Hematopoietic multipotent progenitor cell treated with erythropoietin and hydrocortisone succinate and interleukin-3 and kit ligand, for 4 days (in vitro differentiated cells): ENCODE measurements at regions not wholly inside any gene's neighbourhood (a gene's known extent, or its start where the extent isn't known, plus 50 kb on each side); places are given as distances from the start of the nearest gene placed in this dataset.
"Not testable (repeated sequence)": the region's sequence is repeated elsewhere in the genome, so short reads cannot be mapped to it uniquely, and the experiment has no call there.

Experiments used
- DNase-seq: peaks from one replicate; pipeline ENCODE4 v3.0.0-alpha.2; 2015

DNA sequence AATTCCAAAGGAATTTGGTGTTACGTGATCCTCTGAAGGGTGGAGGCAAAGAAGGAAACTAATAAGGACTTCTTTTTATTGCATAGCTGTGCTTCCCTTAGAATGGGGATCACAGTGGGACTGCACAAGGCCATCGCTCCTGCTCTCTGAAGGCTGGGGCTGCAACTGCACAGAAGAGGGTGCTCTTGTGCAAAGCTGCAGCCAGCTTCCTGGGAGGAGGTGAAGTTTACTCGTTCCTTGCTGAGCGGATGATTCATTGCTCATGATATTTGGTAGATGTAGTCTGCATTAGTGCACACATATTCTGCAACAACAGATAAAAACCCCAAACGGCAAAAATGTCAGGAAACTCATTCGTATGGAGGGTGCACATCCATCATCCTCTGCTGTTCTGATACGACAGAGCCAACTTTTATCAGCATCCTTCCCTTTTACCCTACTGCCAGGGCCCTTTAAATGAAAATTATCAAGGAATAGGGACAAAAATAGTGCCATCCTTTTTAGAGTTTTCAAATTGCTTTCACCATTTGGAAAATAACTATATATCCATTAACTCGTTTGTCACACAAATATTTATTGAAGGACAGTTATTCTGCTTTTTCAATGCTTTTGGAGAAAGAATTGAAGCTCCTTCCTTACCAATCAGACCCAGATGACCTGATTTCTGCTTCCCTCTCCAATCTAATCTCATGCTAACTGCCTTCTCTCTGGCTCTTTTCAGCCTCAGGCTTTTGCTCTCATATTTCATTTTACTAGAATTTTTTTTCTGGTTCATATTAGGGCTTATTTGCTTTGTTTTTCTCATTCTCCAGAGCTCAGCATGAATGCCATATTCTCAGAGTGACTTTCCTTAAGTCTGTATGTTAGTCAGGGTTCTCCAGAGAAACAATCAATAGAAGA, 263.6 kb downstream of the DUSP10 start:
- peak; percentile 85 for DNase-seq

DNA sequence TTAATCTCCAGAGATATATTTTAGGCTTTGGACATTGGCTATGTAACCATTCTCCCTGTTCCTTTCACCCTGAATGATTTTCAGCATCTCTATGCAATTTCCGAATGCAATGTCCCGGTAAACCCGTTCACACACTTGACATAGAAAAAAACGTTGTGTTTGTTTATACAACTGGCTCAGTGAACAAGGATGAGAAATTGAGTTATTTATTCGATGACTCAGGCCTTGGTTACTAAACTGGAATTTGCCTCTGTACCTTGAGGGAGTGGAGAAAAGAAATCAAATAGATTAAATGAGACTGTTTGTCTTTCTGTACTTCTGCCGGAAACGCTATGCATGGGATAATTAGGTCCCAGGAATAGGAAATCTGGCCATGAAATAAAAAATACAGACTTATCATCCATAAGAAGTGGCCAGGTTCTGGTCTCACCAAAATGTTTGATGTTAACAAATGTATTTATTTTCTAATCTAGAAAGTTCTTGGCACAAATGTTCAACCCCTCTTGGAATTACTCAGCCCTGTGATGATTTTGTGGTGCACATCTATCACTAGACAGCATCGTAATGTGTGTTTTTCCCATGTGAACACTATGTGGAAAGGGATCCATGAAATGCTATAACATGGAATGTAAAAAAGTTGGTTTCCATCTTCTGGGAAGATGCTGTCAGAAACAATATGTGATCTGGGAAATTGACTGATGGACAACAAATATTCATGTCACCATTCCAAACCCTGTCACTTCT, 253.9 kb downstream of the DUSP10 start:
- DNase-seq = no peak

DNA sequence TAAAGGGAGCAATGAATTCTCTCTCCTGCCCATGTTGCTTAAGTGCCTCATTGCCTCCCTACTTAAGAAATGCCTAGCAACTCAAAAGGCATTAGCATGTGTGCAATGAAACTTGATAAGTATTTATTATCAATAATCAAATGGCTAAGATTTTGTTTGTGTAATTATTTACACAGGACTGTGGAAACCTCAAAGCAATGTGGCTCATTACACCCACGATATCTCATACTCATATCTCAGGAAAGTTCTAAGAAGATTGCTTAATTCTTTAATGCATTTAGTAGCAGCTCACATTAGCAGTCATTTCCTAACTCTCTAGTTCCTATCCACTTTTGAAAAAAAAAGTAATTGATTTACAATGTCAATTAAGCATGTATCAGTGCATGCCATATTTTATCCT, 253.3 kb downstream of the DUSP10 start:
- no peak for DNase-seq

DNA sequence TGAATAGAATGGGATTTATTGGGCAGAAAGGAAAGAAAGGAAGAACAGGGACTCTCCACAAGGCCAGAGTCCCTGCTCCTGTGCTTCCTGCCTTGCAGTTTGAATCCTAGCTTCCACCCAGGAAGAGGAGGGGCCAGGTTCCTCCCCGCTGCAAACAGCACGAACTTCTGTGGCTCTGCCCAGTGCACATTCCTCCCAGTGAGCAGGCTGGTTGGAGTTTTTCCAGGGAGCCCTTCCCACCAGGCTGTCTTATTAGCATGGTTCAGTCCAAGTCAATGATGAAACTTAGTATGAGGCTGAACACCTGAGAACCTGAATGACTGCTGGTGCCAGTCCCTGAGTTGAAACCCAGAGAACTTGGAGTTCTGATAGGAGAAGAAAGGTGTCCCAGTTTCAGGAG, 247.2 kb downstream of the DUSP10 start:
- no peak for DNase-seq

DNA sequence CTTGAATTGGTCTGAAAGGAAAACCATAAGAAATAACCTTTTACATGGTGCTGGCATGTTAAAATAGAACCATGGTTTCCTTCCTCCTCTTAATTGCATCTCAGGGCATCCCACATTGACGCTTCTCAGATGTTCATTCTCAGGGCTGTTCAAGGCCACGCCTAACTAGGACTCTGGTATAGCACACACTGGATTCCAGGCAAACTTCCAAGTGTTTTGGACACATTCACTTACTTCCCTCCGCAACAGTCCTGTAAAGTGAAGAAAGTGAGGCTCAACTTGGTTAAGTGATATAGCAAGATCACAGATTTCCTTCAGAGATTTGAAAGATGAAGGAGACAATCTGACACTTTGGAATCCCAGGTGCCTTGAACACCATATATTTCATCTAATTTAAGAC, 244.8 kb downstream of the DUSP10 start:
- DNase-seq = no peak

DNA sequence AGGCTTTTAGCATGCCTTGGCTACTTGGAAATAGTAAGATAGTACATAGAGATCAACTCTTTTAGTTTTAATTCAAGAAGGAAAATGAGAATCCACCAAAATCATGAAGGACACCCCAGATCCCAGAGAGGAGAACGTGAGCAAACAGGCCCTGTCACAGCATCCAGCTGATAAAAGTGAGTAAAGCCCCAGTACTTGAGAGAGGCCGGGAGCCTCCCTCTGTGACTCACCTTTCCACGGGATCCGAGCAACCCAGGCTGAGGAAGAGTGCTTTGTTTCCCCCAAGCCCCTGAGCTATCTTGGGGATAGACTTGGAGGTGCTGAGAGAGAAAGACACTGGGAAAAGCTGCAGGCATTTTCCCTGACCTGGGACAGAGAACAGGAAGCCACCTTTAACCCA, 238.6 kb downstream of the DUSP10 start:
- no peak for DNase-seq

DNA sequence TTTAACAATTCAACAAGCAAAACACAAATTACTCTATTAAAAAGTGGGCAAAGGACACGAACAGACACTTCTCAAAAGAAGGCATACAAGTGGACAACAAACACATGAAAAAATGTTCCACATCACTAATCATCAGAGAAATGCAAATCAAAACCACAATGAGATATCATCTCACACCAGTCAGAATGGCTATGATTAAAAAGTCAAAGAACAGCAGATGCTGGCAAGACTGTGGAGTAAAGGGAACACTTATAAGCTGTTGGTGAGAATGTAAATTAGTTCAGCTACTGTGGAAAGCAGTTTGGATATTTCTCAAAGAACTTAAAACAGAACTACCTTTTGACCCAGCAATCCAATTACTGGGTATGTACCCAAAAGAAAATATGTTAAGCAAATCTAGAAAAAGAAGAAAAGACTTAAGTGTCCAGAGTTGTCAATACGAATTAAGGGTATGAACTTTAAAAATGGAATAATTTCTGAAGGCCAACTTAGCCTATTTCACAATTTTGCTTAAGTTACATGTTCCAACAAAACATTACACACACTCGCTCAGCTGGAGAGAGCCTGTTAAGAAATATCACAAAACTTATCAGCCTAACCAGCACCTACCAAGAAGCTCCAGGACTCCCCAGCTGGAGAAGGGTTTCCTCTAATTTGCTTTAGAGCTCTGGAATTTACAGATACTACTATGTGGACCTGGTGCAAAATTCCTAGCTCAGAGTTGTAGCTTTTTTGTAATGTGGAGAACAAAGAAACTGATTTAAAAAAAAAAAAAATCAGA, 232.1 kb downstream of the DUSP10 start:
- peak; percentile 15 for DNase-seq

DNA sequence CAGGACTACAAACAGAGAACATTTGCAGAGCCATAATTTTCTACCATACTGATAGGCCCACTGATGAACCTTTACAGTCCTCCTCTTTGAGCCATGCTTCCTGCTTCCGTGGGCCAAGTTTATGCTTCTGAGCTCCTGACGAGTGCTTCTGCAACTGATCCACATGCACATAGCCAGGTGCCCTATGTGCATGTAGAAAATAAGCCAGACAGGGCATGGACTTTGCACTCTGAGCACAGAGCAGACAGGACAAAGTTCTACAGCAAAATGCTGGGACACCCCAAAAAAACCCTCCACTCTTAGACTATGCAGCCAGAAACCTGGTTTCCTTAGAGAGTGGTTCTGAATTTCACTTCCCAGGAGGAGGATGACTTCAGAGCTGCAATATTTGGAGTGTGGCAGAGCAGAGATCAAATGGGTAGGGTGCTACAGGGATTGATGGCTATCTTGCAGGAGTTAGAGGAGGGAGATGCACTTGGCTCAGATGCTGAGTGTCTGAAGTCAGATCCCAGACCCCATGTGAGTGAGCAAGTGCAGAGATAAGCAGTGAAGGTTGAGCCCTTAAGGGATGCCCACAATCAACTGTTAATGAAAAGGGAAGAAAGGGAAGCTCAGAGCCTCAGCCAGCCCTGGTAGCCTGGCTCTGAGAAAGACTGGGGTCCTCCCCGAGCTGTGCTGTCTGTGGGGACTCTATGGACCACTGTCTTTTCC, 230.9 kb downstream of the DUSP10 start:
- DNase-seq = no peak

DNA sequence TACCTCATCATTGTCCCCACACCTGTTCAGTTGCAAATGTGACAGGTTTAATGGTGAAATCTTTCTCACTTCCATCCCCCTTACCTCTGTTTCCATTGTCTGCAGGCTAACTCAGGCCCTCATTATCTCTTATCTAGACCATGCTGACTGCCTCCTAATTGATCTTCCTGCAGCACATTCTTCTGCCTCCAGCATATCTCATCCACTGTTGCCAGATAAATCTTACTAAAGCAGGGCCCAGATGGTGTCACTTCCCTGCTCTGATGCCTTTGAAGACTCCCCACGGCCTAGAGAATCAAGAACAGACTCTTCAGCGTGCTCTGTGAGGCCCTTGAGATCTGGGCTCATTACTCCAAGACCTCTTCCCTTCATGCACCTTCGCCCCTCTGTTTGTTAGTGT, 230.1 kb downstream of the DUSP10 start:
- DNase-seq = peak; percentile 36

DNA sequence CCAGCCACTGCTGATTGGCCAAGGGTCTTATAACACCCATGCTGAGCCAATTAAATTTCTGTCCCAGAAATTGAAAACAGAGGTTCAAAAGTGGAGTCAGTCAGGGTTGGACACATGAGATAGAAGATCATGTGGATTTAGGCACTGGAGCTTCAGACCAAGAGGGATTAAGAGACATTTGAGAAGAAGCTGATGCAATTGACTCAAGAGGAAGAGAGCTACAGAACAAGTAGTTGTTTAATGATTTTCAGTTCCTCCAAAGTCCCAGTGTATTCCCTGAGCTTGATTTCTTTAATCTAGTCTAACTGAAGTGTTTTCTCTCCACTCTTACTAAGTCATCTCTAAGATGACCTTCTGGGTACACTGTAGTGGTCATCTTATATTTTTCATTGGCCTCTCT, 227.1 kb downstream of the DUSP10 start:
- no peak for DNase-seq

DNA sequence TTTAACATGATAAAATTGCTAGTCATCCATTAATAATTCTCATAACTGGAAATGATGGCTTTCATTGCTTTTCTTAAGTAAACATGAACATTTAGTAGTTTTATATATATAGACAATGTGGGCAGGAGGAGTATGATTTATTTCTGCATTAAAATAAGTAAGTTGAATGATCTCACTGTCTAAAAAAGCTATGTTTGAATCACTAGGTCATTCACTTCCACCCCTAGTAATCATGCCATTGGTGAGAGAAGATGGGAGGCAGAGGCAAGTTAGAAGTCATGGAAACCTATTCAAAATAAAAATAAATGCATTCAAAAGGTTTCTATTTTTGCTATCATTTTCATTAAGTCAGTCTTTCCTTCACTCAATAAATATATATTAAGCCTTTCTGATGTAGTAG, 226.4 kb downstream of the DUSP10 start:
- no peak for DNase-seq

DNA sequence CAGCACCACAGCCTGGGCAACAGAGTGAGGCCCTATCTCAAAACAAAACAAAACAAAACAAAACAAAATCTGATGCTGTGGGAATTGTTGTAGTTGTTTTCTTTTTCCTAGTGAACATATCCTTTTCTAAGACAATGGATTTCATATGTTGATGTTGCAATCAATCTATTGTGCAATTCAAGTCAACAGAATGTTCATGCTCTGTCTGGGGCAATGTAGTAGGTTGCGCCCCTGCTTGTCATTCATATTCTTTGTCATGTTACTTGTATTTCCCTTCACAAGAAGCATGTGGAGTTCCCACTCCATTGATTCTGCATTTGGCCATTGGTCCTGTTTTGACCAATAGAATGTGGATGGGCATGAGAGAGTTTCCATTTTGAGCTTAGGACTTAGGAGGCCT, 223.9 kb downstream of the DUSP10 start:
- peak; percentile 37 for DNase-seq

DNA sequence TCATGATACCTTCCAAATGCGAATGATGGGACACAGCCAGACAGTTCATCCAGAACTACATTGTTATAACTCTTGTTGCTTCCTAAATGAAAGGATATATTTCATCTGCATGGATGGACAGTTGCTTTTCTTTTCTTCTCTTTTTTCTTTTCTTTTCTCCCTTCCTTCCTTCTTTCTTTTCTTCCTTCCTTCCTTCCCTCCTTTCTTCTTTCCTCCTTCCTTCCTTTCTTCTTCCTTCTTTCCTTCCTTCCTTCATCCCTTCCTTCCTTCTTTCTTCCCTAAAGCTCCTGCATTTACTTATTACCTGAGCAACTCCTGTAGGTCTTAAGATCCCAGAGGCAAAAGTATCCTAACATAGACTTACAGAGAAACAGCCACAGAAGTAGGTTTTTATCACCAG, 221.6 kb downstream of the DUSP10 start:
- no peak for DNase-seq

DNA sequence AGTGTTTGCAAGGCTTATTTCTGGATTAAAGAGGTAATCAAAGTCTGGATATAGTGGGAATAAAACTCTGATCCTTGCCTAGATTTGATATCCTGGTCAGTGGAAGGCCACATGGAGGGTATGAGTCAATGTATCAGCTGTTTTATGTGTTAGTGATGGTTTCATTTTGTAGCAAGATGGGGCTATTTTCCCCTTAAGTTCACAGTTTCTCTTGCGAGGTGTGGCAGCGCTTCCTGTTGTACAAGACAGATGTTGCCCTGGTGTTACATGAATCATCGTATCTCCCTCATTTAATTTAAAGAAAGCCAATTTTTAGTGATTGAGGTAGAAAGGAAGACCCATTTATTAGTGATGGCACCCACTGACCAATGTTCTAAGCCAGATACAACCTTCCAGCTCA, 220.2 kb downstream of the DUSP10 start:
- no peak for DNase-seq

DNA sequence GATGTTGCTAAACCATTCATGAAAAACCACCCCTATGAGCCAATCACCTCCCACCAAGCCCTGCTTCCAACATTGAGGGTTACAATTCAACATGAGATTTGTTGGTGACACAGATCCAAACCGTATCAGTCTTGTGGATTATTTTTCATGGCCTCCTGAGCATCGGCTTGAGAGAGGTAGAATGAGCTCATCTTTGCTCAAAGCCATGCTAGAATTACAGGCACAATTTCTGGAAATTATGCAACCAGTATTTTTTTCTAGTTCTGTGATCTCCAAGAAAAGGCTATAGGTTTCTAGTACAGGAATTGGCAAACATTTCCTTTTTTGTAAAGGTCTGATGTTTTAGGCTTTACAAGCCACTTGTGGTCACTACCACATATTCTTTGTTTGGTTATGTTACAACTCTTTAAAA, 219.4 kb downstream of the DUSP10 start:
- DNase-seq = no peak

DNA sequence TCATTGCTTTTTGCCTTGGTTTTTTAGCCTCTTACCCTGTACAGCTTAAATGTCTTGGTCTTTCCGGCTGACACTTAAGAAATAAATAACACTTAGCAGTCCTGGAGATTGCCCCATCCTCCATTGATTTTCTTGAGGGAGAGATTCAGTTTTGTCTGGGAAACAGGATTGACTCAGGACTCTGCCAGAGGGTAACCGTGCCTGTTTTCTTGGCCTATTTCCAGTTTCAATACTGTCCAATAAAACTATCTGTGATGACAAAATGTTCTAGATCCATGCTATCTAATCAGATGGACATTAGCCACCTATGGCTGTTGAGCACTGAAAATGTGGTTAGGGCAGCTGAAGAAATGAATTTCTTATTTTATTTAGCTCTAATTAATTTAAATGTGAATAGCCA, 216.1 kb downstream of the DUSP10 start:
- no peak for DNase-seq

DNA sequence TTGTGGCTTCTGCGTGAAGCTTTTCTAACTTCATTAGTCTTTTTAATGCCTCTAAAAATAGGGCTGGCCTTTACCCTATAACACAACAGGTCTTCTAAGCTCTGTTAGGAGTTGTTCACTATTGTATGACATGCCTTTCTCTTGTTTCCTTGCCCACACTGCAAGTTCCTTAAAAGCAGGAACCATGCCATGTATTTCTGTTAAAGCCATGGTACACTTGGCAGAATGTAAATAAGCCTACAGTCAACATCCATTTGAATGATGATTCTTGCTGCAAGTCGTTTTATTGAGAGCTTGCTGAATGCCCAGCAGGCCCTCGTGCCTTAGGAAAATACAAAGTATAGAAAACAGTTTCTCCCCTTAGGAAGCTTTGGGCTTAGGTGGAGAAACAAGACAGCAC, 214.6 kb downstream of the DUSP10 start:
- DNase-seq = no peak

DNA sequence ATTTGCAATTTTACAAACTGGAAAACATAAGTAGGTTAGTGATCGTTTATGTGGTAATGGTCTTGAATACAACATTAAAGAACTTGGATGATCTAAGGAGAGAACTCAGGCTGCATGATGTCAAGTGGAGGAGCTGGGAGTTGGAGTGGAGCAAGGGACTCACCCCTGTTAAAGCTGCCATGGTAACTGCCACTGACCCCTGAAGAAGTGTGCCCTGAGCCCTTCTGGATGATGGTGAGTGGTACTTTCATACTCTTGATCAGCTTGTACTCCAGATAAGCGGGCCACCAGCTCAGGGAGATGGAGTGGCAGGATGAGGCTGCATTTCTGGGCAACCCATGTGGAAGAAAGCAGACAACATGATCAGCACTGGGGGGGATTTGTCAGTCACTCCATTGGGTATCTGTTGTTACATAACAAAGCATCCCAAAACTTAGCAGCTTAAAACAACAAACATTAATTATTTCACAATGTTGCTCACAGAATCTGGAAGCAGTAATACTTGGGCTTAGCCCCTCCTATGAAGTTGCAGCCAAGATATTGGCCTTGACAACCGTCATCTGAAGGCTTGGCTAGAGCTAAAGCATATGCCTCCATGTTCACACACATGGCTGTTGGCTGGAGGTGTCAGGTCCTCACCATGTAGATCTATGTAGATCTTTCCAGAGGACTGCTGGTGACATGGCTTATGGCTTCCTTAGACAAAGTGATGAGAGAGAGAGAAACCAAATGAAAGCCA, 213.8 kb downstream of the DUSP10 start:
- DNase-seq = no peak

DNA sequence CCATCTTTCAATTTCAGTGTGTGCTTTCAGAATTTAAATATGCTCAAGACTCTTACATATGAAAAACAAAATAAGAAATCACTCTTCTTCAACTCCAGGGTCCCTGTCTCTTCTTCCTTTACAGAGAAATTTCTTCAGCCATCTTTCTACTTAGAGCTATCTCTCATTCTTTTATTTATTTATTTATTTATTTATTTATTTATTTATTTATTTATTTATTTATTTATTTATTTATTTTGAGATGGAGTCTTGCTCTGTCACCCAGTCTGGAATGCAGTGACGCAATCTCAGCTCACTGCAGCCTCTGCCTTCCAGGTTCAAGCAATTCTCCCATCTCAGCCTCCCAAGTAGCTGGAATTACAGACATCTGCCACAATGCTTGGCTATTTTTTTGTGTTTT, 211.7 kb downstream of the DUSP10 start:
- not testable (repeated sequence) for DNase-seq

DNA sequence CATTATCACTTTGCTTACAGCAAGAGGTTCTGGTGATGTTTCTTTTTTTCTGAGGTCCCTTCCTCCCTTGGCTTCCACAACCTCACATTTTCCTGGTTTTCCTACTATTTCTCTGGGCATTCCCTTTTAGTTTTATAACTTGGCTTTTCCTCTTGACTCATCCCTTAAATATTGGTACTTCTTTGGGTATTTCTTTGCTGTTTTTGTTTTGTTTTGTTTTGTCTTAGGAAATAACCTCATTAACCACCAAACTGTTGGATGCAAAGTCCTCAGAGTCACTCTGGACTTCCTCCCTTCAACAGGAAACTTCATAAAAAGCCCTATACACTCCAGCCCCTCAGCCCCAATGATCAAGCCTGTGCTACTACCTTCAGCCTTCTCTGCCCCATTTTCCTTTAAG, 211.1 kb downstream of the DUSP10 start:
- no peak for DNase-seq

DNA sequence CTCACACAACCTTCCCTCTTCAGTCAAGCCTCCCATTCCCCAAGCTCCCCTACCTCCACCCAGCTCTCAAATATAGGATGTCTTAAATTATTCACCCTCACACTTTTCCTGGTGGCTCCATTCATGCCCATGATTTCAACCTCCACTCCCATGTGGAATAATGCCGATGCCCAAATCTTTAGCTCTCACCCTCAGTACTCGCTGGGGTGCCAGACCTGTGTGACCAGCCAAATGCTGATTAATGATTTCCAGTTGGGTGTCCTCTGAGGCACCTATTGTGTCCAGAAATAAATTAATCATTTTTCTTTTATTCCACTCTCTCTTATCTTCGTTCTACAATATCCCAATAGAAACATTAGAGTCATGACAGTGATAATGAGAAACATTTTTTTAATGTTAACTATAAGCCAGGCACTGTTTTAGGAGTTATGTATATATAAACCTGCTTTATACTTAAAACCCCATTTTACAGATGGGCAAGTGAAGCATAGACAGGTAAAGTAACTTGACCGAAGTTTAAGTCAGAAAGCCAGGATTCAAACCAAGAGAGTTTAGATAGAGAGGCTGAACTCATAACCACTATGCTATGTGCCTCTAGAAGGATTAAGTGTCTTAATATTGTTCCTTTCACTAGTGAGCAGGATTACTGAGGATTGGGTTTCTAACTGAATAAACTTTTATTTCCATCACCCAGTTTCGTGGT, 209.7 kb downstream of the DUSP10 start:
- no peak for DNase-seq

DNA sequence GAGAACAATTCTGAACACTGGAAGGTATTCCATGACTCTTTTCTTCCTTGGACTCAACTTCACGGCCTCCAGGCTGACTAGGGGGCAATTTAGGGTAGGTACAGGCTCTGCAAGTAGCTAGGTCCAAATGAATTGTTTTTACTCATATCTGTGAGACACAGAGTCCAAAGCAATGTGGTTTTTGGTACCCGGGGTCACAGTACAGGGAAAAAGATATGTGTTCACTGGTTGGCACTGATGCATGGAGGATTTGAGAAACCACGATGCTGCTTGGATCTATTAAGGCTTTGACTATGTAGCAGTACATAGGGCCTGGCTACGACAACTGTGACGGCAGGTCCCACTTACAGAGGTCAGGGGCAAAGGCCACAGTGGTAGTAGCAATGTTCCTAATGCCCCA, 200.6 kb downstream of the DUSP10 start:
- DNase-seq = no peak
